ENCODE measurements at regions not wholly inside any gene's neighbourhood (a gene's known extent, or its start where the extent isn't known, plus 50 kb on each side); places are given as distances from the start of the nearest gene placed in this dataset.

GRCh38 chrX:141642979-141643378 lies 53.5 kb downstream of the SPANXA2 start:
- no peak overlapping the region for H2AFZ ChIP-seq (replicated peaks; ENCODE audit: low read length, poor library complexity)

More at GRCh38 chrX:141642979-141643378, 53.5 kb downstream of the SPANXA2 start:
- H2BK5ac ChIP-seq (ENCODE audit: low read depth, low read length, poor library complexity, severe bottlenecking) = no peak overlapping the region
- H2BK120ac ChIP-seq (ENCODE audit: low read depth, low read length) = no peak overlapping the region
- ChIA-PET CTCF (no interaction called here), POLR2A (ENCODE audit: unreplicated experiment) (no interaction called here)
- no TSS peak for BruUV-seq (replicated peaks)
- peak; percentile 15 for DNase-seq
- in situ Hi-C loops (cut with MboI; ENCODE audit: low sequenced_read_pairs) (loop anchor here (25.0 kb wide), 1 partner anchor 181 kb away; no protein-coding TSS in a partner anchor), dilution Hi-C loops (cut with HindIII; ENCODE audit: low sequenced_read_pairs, unreplicated experiment) (no loop called here), intact Hi-C loops (cut with micrococcal nuclease) (no loop called here)
- ATAC-seq (ENCODE audit: low read depth) = peak; percentile 44; the same call in 1 of the 2 replicates
- no CpG with 5 or more reads among the region's 3 CpGs for WGBS, 2 experiments (ENCODE audit: extremely low coverage in 2 of 2, insufficient read length in 1 of 2)
- H3K4me2 ChIP-seq (ENCODE audit: low read depth, low read length) = no peak overlapping the region; the same call in 1 of the 2 replicates
- H4K5ac ChIP-seq (ENCODE audit: low read depth, low read length) = no peak overlapping the region
- no peak overlapping the region for H2AK9ac ChIP-seq (replicated peaks; ENCODE audit: low read depth, low read length, poor library complexity)
- no peaks in the 10 kb centered on the region for H3K79me1 ChIP-seq (ENCODE audit: low read depth in 1 of 2, low read length in 2 of 2)
- no peaks in the 10 kb centered on the region for H3K4me1 ChIP-seq (ENCODE audit: control insufficient read depth, insufficient read depth, low read length)
- H4K20me1 ChIP-seq (ENCODE audit: insufficient read depth, low read length) = no peaks in the 10 kb centered on the region
- H3K27ac ChIP-seq (ENCODE audit: insufficient read depth, low read length) = no peak overlapping the region
- no peak overlapping the region for H4K8ac ChIP-seq (ENCODE audit: low read depth in 2 of 2, low read length in 2 of 2)
- H3K4ac ChIP-seq (ENCODE audit: low read depth, low read length) = no peak overlapping the region
- no peak overlapping the region for H2AK5ac ChIP-seq (ENCODE audit: low read depth, low read length)
- H3K14ac ChIP-seq (replicated peaks; ENCODE audit: low read depth, low read length) = no peak overlapping the region
- H2BK15ac ChIP-seq (ENCODE audit: low read depth, low read length) = no peak overlapping the region
- H3K23ac ChIP-seq (ENCODE audit: low read depth, low read length) = no peak overlapping the region
- H2BK20ac ChIP-seq (ENCODE audit: low read depth, low read length) = no peak overlapping the region
- no peak overlapping the region for H4K91ac ChIP-seq (ENCODE audit: insufficient read depth, low read depth, low read length)
- H3K36me3 ChIP-seq (ENCODE audit: control insufficient read depth, insufficient read depth, low read length) = no peaks in the 10 kb centered on the region
- no peaks in the 10 kb centered on the region for H3K9me3 ChIP-seq (ENCODE audit: control insufficient read depth, insufficient read depth, low read length)
- no peak overlapping the region for H3K4me3 ChIP-seq (ENCODE audit: insufficient read depth, low read depth, low read length)
- H3K9me1 ChIP-seq (ENCODE audit: insufficient read depth, low read length) = no peaks in the 10 kb centered on the region
- no peak overlapping the region for H3K9ac ChIP-seq (ENCODE audit: low read depth, low read length)
- H3K56ac ChIP-seq (ENCODE audit: extremely low read depth, insufficient read depth, low read length) = no peak overlapping the region
- no peak overlapping the region for H3K18ac ChIP-seq (ENCODE audit: low read depth, low read length)
- no peaks in the 10 kb centered on the region for H3K27me3 ChIP-seq (ENCODE audit: control insufficient read depth, insufficient read depth, low read length)
- no peak for TF ChIP-seq ELK1 (IDR thresholded peaks at IDR 0.05; ENCODE audit: borderline replicate concordance, low read depth, low read length)
- no peak for TF ChIP-seq SMC3 (IDR thresholded peaks at IDR 0.05; ENCODE audit: low read depth, low read length)
- no peak for TF ChIP-seq BHLHE40 (IDR thresholded peaks at IDR 0.05; ENCODE audit: low read depth, low read length)
- no peak for TF ChIP-seq RFX5 (IDR thresholded peaks at IDR 0.05; ENCODE audit: low read depth, low read length)
- TF ChIP-seq MXI1 (IDR thresholded peaks at IDR 0.05; ENCODE audit: borderline replicate concordance, low read depth, low read length) = no peak
- TF ChIP-seq CHD1 (IDR thresholded peaks at IDR 0.05; ENCODE audit: low read depth, low read length) = no peak
- TF ChIP-seq MAZ (IDR thresholded peaks at IDR 0.05; ENCODE audit: borderline replicate concordance, low read depth, low read length) = no peak
- TF ChIP-seq POLR2A (IDR thresholded peaks at IDR 0.05; ENCODE audit: low read depth, low read length) = no peak
